ENCODE measurements at regions not wholly inside any gene's neighbourhood (a gene's known extent, or its start where the extent isn't known, plus 50 kb on each side); places are given as distances from the start of the nearest gene placed in this dataset.

DNA sequence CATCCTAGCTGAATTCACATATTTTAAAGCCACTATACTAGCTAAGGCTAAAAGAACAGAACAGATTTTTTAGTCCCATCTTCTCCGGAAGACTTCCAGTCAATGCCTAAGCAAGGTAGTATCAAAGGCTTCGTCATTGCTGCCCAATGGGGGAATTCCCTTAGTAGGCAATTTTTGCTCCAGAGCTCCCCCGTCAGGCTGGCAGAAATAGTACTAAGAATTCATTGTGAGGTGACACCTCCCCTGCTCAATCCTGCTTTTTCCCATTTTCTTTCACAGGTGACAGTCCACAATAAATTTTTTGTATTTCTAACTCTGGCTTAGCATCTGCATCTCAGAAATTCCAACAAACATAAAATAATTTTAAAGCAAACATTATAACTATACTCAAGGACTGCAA is 52.8 kb upstream of the SRSF6 start:
- TF ChIP-seq, protein P1, sequence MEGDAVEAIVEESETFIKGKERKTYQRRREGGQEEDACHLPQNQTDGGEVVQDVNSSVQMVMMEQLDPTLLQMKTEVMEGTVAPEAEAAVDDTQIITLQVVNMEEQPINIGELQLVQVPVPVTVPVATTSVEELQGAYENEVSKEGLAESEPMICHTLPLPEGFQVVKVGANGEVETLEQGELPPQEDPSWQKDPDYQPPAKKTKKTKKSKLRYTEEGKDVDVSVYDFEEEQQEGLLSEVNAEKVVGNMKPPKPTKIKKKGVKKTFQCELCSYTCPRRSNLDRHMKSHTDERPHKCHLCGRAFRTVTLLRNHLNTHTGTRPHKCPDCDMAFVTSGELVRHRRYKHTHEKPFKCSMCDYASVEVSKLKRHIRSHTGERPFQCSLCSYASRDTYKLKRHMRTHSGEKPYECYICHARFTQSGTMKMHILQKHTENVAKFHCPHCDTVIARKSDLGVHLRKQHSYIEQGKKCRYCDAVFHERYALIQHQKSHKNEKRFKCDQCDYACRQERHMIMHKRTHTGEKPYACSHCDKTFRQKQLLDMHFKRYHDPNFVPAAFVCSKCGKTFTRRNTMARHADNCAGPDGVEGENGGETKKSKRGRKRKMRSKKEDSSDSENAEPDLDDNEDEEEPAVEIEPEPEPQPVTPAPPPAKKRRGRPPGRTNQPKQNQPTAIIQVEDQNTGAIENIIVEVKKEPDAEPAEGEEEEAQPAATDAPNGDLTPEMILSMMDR (IDR thresholded peaks at IDR 0.05): no peak
- TF ChIP-seq POLR2A (IDR thresholded peaks at IDR 0.05): no peak
